ENCODE measurements at regions not wholly inside any gene's neighbourhood (a gene's known extent, or its start where the extent isn't known, plus 50 kb on each side); places are given as distances from the start of the nearest gene placed in this dataset.
A peak's percentile ranks its signal among the peaks of the same experiment; 100 is the strongest.

DNA sequence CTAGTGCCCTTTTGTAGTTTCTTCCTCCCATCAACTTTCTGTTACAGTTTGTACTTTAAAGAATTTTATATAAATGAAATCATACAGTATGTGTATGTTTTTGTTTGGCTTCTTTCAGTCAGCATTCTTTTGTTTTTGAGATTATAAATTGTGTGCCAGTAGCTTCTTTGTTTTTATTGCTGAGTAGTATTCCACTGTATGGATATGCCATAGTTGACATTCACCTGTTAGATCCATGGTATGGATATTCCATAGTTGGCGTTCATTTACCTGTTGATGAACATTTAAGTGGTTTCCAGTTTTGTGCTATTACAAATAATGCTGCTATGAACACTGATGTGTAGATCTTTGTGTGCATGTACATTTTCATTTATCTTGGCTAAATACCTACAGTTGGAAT is 70.8 kb upstream of the SYPL1 start:
- DNase-seq (ENCODE audit: low read depth) = no peak
- TF ChIP-seq CTCF (IDR thresholded peaks at IDR 0.05; ENCODE audit: insufficient read depth, low read depth, low read length, missing control alignments) = no peak
- no peak overlapping the region for H3K4me3 ChIP-seq (ENCODE audit: low read length)

DNA sequence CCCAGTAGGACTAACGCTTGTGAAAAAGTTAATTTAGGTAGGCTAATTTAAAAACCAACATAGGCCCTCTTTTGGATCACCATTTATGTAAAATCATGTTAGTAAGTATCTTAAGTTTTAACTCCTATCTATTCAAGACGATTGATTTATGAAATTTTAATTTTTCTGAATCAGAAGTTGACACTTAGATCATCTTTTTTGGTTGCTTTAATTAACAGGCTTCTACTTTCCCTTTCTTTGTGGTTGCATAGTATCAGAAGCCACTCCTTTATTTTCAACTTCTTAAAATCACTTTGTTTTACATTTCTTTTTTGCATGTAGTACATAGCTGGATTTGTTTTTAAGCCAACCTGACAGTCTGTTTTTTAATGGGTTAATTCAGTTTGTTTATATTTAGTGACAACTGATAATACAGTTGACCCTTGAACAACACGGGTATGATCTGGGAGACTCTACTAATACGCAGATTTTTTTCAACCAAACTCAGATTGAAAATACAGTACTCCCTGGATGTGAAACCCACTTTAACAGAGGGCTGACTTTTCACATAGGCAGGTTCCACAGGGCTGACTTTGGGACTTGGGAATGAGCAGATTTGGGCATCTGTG is 69.7 kb upstream of the SYPL1 start:
- DNase-seq (ENCODE audit: low read depth) = no peak
- no peak overlapping the region for H3K4me3 ChIP-seq (ENCODE audit: low read length)
- no peak for TF ChIP-seq CTCF (IDR thresholded peaks at IDR 0.05; ENCODE audit: insufficient read depth, low read depth, low read length, missing control alignments)

DNA sequence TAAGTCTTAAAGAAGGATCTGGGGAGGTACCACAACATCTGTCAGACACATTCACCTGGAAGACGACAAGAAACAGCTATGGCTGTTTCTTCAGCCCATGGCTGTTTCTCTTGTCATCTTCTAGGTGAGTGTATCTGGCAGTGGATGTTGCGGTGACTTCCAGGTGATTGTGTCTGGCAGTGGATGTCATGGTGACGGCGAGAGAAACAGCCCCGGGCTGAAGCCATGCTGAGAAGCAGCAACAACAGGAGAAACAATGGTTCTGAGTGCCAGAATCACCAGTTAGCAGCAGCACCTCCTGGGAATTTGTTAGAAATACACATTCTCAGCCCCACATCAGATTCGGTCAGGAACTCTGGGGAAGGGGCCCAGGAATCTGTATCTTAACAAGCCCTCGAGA is 68.6 kb upstream of the SYPL1 start:
- no peak for TF ChIP-seq CTCF (IDR thresholded peaks at IDR 0.05; ENCODE audit: insufficient read depth, low read depth, low read length, missing control alignments)

GRCh38 chr7:106179256-106179655 is 67.1 kb upstream of the SYPL1 start:
- no peak overlapping the region for H3K4me3 ChIP-seq (ENCODE audit: low read length)
- no peak for TF ChIP-seq CTCF (IDR thresholded peaks at IDR 0.05; ENCODE audit: insufficient read depth, low read depth, low read length, missing control alignments)
- no peak for DNase-seq (ENCODE audit: low read depth)

More for the DNA sequence above, 68.6 kb upstream of the SYPL1 start:
- DNase-seq (ENCODE audit: low read depth) = peak; percentile 36
- H3K4me3 ChIP-seq (ENCODE audit: low read length) = no peak overlapping the region

DNA sequence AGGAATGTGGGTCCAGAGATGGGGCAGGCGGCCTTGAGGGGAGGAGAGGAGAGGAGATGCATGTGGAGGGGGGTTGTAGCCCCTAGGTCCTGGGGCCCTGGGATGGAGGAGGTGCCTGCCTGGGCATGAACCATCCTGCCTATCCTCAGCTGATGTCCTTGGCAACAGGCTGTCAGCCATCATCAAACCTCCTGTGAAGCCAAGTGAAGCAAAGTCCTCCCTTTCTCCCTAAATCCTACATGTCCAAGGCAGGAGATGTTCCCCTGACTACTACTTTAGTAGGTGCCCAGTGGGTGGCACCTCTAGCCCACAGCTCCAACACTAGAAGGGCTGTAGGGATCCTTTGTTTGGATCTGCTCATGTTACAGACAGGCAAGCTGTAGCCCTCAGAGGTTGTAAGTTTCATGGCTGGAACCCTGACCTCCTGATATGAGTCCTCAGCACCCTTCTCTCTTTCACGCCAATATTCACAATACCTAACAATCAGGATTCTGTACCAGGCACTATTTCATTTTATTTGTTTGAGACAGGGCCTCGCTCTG is 66.6 kb upstream of the SYPL1 start:
- peak; percentile 54 for TF ChIP-seq CTCF (IDR thresholded peaks at IDR 0.05; ENCODE audit: insufficient read depth, low read depth, low read length, missing control alignments)
- H3K4me3 ChIP-seq (ENCODE audit: low read length) = no peak overlapping the region
- peak; percentile 50 for DNase-seq (ENCODE audit: low read depth)

DNA sequence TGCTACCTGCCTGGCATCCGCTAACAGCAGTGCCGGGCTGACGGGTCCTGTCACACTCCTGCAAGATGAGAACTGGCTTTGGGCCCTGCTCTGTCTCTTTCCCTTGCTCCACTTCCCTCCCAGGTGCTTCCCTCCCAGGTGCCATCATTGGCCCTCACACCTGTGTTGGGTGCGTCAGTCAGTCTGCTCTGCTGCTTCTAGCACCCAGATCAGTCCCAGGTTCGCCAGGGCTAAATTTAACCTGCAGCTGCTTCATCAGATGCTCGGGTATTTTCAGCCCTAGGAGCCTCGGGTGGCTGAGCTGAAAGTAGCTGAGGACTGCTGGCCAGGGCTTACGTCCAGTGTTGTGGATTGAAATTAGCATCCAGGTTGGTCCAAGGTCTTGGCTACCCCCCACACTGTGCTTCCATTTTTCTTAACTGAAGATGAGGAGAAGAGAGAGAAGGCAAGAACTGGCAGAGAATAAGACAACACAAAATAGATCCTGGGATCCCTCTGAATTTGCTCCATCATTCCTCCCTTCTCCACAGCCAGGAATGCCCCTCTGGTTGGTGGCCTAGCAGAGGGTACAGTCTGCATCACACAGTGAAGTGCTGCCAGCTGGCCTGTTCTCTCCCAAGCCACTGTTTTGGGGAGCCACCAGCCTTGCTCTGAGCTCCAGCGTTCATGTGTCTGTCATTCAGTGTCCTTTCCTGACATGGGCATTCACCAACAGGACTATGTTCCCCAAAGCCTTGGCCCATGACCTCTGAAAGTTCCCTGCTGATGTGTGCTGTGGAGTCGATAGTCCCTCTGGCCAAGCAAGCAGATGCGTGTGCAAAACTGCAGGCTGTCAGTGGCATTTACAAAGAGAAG is 65.9 kb upstream of the SYPL1 start:
- TF ChIP-seq CTCF (IDR thresholded peaks at IDR 0.05; ENCODE audit: insufficient read depth, low read depth, low read length, missing control alignments) = no peak
- no peak overlapping the region for H3K4me3 ChIP-seq (ENCODE audit: low read length)
- no peak for DNase-seq (ENCODE audit: low read depth)
